Type B pancreatic cell (in vitro differentiated cells): ENCODE measurements at regions not wholly inside any gene's neighbourhood (a gene's known extent, or its start where the extent isn't known, plus 50 kb on each side); places are given as distances from the start of the nearest gene placed in this dataset.

ENCODE experiments used
- DNase-seq: peaks from one replicate; pipeline ENCODE4 v3.0.0; 2021; ENCODE audit warnings: mixed read lengths; ENCODE audit not compliant: unreplicated experiment; ENCODE audit errors: extremely low spot score
- H3K27ac Mint-ChIP-seq: 2 replicates; pipeline ENCODE4 v1.8.0; 2021; ENCODE audit warnings: mild to moderate bottlenecking, mixed read lengths
- H3K27me3 Mint-ChIP-seq: 2 replicates; pipeline ENCODE4 v1.8.0; 2021; ENCODE audit warnings: mixed read lengths
- H3K36me3 Mint-ChIP-seq: 2 replicates; pipeline ENCODE4 v1.8.0; 2021; ENCODE audit warnings: mixed read lengths
- H3K4me1 Mint-ChIP-seq: one replicate; pipeline ENCODE4 v1.8.0; 2021; ENCODE audit warnings: mixed read lengths; ENCODE audit not compliant: unreplicated experiment
- H3K4me3 Mint-ChIP-seq: 2 replicates; pipeline ENCODE4 v1.8.0; 2021; ENCODE audit warnings: mild to moderate bottlenecking, mixed read lengths
- H3K9me3 Mint-ChIP-seq: 2 replicates; pipeline ENCODE4 v1.8.0; 2021; ENCODE audit warnings: mixed read lengths
- CTCF ChIP-seq: fragments of 200-600 bp; sonication (generic); conservative IDR thresholded peaks from 2 replicates; pipeline ENCODE4 v1.5.0; 2021; ENCODE audit warnings: antibody characterized with exemption, mild to moderate bottlenecking

- no peak overlapping the region for H3K4me3 Mint-ChIP-seq
- DNase-seq, result no peak
- H3K4me1 Mint-ChIP-seq, result no peaks in the 10 kb centered on the region
- no peak for TF ChIP-seq CTCF
- no peaks in the 10 kb centered on the region for H3K36me3 Mint-ChIP-seq
- peaks cover 14% of the 10 kb centered on the region for H3K9me3 Mint-ChIP-seq
- no peak overlapping the region for H3K27ac Mint-ChIP-seq
- H3K27me3 Mint-ChIP-seq, result no peaks in the 10 kb centered on the region
Measured at GRCh38 chr15:25492315-25492714, 53.5 kb upstream of the UBE3A start.
